Liver (tissue), 8 donors: ENCODE measurements at regions not wholly inside any gene's neighbourhood (a gene's known extent, or its start where the extent isn't known, plus 50 kb on each side); places are given as distances from the start of the nearest gene placed in this dataset.
"Not testable (repeated sequence)": the region's sequence is repeated elsewhere in the genome, so short reads cannot be mapped to it uniquely, and the experiment has no call there.

Experiments used
- DNase-seq: peaks from one replicate; pipeline ENCODE4 v3.0.0-alpha.2; 2017; ENCODE audit warnings: low spot score
- H3K27ac ChIP-seq, 2 donors: one replicate each; pipeline ENCODE4 v1.7.0; 2013; ENCODE audit warnings: inconsistent platforms in 2 of 2, low read length in 2 of 2, control low read depth in 1 of 2, low read depth in 1 of 2, mild to moderate bottlenecking in 1 of 2
- H3K27me3 ChIP-seq, 4 donors: one replicate each; pipeline versions ENCODE4 v1.6.1 to v1.7.0; 2013; ENCODE audit warnings: low read length in 3 of 4, inconsistent platforms in 1 of 4, mild to moderate bottlenecking in 1 of 4, moderate library complexity in 1 of 4; ENCODE audit not compliant: control insufficient read depth in 4 of 4, insufficient read depth in 4 of 4
- H3K36me3 ChIP-seq, 4 donors: one replicate each; pipeline versions ENCODE4 v1.6.1 to v1.7.0; 2013; ENCODE audit warnings: low read length in 3 of 4, mild to moderate bottlenecking in 3 of 4, low read depth in 1 of 4, moderate library complexity in 1 of 4; ENCODE audit not compliant: control insufficient read depth in 4 of 4, insufficient read depth in 3 of 4
- H3K4me1 ChIP-seq, 4 donors: one replicate each; pipeline versions ENCODE4 v1.6.1 to v1.7.0; 2013; ENCODE audit warnings: low read length in 3 of 4, mild to moderate bottlenecking in 3 of 4, moderate library complexity in 1 of 4; ENCODE audit not compliant: control insufficient read depth in 4 of 4, insufficient read depth in 4 of 4
- H3K4me3 ChIP-seq, 3 donors: one replicate each; pipeline versions ENCODE4 v1.6.1 to v1.7.0; 2013; ENCODE audit warnings: low read length in 3 of 3, control low read depth in 1 of 3, low read depth in 1 of 3, mild to moderate bottlenecking in 1 of 3
- H3K9ac ChIP-seq, 2 donors: one replicate each; pipeline ENCODE4 v1.7.0; 2013; ENCODE audit warnings: low read length in 2 of 2, mild to moderate bottlenecking in 2 of 2, moderate library complexity in 2 of 2, control low read depth in 1 of 2, low read depth in 1 of 2
- H3K9me3 ChIP-seq, 4 donors: one replicate each; pipeline versions ENCODE4 v1.6.1 to v1.7.0; 2013; ENCODE audit warnings: low read length in 3 of 4; ENCODE audit not compliant: control insufficient read depth in 4 of 4
- CTCF ChIP-seq: fragments of 150-350 bp; IDR thresholded peaks from 2 replicates; pipeline ENCODE4 v1.5.1; 2017; ENCODE audit warnings: improper control_type of control experiment, low read depth, low read length; ENCODE audit not compliant: missing input control
- EGR1 ChIP-seq, 2 donors: IDR thresholded peaks; 2 replicates each; pipeline ENCODE4 v1.6.1; 2016 to 2018; ENCODE audit warnings: antibody characterized with exemption in 2 of 2, low read depth in 2 of 2
- FOXA1 ChIP-seq: IDR thresholded peaks from 2 replicates; pipeline ENCODE4 v1.6.1; 2016; ENCODE audit warnings: antibody characterized with exemption
- GABPA ChIP-seq, 2 donors: IDR thresholded peaks in 1 of 2; conservative IDR thresholded peaks in 1 of 2; 2 replicates each; pipeline ENCODE4 v1.6.1; 2016; ENCODE audit warnings: antibody characterized with exemption in 2 of 2, mild to moderate bottlenecking in 1 of 2, moderate library complexity in 1 of 2
- HNF4A ChIP-seq, 2 donors: conservative IDR thresholded peaks; 2 replicates each; pipeline ENCODE4 v1.6.1; 2016; ENCODE audit warnings: antibody characterized with exemption in 2 of 2, mild to moderate bottlenecking in 2 of 2
- JUND ChIP-seq, 2 donors: IDR thresholded peaks; 2 replicates each; pipeline ENCODE4 v1.6.1; 2016; ENCODE audit warnings: antibody characterized with exemption in 2 of 2
- MAX ChIP-seq: IDR thresholded peaks from 2 replicates; pipeline ENCODE4 v1.6.1; 2016; ENCODE audit warnings: antibody characterized with exemption
- NR2F2 ChIP-seq: IDR thresholded peaks from 2 replicates; pipeline ENCODE4 v1.6.1; 2016; ENCODE audit warnings: antibody characterized with exemption
- RAD21 ChIP-seq, 2 donors: IDR thresholded peaks; 2 replicates each; pipeline ENCODE4 v1.6.1; 2016; ENCODE audit warnings: antibody characterized with exemption in 2 of 2, mild to moderate bottlenecking in 2 of 2
- REST ChIP-seq: IDR thresholded peaks from 2 replicates; pipeline ENCODE4 v1.6.1; 2016; ENCODE audit warnings: antibody characterized with exemption, mild to moderate bottlenecking
- RXRA ChIP-seq, 2 donors: IDR thresholded peaks; 2 replicates each; pipeline ENCODE4 v1.6.1; 2017 to 2018; ENCODE audit warnings: antibody characterized with exemption in 2 of 2, mild to moderate bottlenecking in 1 of 2
- SP1 ChIP-seq: IDR thresholded peaks from 2 replicates; pipeline ENCODE4 v1.6.1; 2018; ENCODE audit warnings: antibody characterized with exemption, mild to moderate bottlenecking
- TAF1 ChIP-seq: conservative IDR thresholded peaks from 2 replicates; pipeline ENCODE4 v1.6.1; 2016; ENCODE audit warnings: antibody characterized with exemption, mild to moderate bottlenecking
- YY1 ChIP-seq: IDR thresholded peaks from 2 replicates; pipeline ENCODE4 v1.6.1; 2016; ENCODE audit warnings: antibody characterized with exemption, mild to moderate bottlenecking
- WGBS: extraction: QIAGEN DNeasy Blood & Tissue Kit; methylation state at CpG from one replicate; pipeline ENCODE4 v1.1.7; 2013; 5-methylcytosine and 5-hydroxymethylcytosine counted together
- TF ChIP-seq, protein P1 (sequence below): IDR thresholded peaks from 2 replicates; pipeline ENCODE4 v1.6.1; 2016; ENCODE audit warnings: antibody characterized with exemption
- TF ChIP-seq, protein P2 (sequence below): IDR thresholded peaks from 2 replicates; pipeline ENCODE4 v1.6.1; 2016; ENCODE audit warnings: antibody characterized with exemption
- donor health status: healthy.
- donor health status: healthy.
- donor health status: healthy.
- donor health status: healthy.
- donor health status: healthy.

DNA sequence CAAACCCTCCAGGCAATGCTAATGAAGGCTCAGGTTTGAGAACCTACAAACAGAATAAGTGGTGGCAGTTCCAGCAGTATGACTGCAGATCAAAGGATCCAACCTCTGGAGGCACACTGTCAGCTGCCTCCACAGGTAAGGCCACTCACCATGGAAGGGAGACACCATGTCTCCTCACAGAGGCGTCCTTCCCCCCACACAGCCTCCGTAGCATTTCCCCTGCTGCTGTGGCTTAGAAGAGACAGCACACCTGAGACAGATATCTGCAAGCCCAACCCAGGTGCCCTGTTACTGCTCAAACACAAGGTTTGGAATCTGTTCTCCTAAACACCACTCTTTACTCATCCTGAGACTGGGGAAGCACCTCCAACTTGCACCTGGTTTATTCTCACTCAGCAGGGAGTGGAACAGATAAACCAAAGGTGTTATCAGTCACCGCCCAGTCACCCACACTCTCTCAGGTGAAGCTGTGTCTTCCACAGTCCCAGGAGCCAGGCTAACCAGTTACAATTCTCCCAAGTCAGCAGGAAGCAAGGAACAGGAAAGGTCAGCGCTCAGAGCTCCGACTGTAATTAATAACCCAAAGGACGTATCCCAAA is 311.2 kb downstream of the FOXO1 start:
- Histone ChIP-seq H3K27me3 (no peaks in the 10 kb centered on the region), H3K9me3 (no peaks in the 10 kb centered on the region), H3K4me3 (no peak overlapping the region), H3K4me1 (peaks cover 4 to 24% (median 21%) of the 10 kb centered on the region in 4 donors), H3K9ac (no peak overlapping the region), H3K27ac (no peak overlapping the region), H3K36me3 (no peaks in the 10 kb centered on the region)
- WGBS, result 77% methylated on average over 6 of the region's 6 CpGs
- no peak for DNase-seq
- peak; percentile 29 for TF ChIP-seq NR2F2
- no peak for TF ChIP-seq TAF1

DNA sequence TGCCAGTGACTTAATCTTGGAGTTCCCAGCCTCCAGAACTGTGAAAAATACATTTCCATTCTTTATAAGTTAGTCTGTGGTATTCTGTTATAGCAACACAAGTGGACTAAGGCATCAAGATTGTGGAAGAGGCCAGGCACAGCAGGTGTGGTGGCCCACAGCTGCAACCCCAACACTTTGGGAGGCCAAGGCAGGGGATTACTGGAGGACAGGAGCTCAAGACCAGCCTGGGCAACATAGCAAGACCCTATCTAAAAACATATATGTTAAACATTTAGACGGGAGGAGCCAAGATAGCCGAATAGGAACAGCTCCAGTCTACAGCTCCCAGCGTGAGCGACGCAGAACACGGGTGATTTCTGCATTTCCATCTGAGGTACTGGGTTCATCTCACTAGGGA is 310.4 kb downstream of the FOXO1 start:
- Histone ChIP-seq H3K36me3 (no peaks in the 10 kb centered on the region), H3K9ac (no peak overlapping the region), H3K4me1 (peaks cover 4 to 19% (median 14%) of the 10 kb centered on the region in 4 donors), H3K27me3 (no peaks in the 10 kb centered on the region), H3K9me3 (no peaks in the 10 kb centered on the region), H3K27ac (no peak overlapping the region), H3K4me3 (no peak overlapping the region)
- 98% methylated on average over 6 of the region's 6 CpGs for WGBS
- TF ChIP-seq NR2F2 (no peak), GABPA (IDR thresholded peaks at IDR 0.05 in 1 of 2, conservative IDR thresholded peaks at IDR 0.05 in 1 of 2) (no peak), JUND (IDR thresholded peaks at IDR 0.05) (no peak), HNF4A (conservative IDR thresholded peaks at IDR 0.05) (no peak), RXRA (IDR thresholded peaks at IDR 0.05) (no peak), YY1 (no peak), EGR1 (IDR thresholded peaks at IDR 0.05; ENCODE audit: low read depth in 2 of 2) (no peak), MAX (no peak), CTCF (no peak), FOXA1 (no peak), TAF1 (no peak), REST (no peak), SP1 (no peak), RAD21 (IDR thresholded peaks at IDR 0.05) (no peak)
- TF ChIP-seq, protein P1, sequence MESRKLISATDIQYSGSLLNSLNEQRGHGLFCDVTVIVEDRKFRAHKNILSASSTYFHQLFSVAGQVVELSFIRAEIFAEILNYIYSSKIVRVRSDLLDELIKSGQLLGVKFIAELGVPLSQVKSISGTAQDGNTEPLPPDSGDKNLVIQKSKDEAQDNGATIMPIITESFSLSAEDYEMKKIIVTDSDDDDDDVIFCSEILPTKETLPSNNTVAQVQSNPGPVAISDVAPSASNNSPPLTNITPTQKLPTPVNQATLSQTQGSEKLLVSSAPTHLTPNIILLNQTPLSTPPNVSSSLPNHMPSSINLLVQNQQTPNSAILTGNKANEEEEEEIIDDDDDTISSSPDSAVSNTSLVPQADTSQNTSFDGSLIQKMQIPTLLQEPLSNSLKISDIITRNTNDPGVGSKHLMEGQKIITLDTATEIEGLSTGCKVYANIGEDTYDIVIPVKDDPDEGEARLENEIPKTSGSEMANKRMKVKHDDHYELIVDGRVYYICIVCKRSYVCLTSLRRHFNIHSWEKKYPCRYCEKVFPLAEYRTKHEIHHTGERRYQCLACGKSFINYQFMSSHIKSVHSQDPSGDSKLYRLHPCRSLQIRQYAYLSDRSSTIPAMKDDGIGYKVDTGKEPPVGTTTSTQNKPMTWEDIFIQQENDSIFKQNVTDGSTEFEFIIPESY, result no peak
- TF ChIP-seq, protein P2, sequence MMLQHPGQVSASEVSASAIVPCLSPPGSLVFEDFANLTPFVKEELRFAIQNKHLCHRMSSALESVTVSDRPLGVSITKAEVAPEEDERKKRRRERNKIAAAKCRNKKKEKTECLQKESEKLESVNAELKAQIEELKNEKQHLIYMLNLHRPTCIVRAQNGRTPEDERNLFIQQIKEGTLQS, result no peak
- DNase-seq, result no peak

- not testable (repeated sequence) for H3K27me3 ChIP-seq
Observed at GRCh38 chr13:40356458-40356857, 310.0 kb downstream of the FOXO1 start.

More at GRCh38 chr13:40356458-40356857, 310.0 kb downstream of the FOXO1 start:
- not testable (repeated sequence) for H3K27ac ChIP-seq, DNase-seq, H3K9me3 ChIP-seq, H3K36me3 ChIP-seq, H3K9ac ChIP-seq, H3K4me3 ChIP-seq
- WGBS, result 83% methylated on average over 21 of the region's 22 CpGs
- peaks cover 4 to 15% (median 12%) of the 10 kb centered on the region in 4 donors for H3K4me1 ChIP-seq
